PFSK-1 (cell line): ENCODE measurements at regions not wholly inside any gene's neighbourhood (a gene's known extent, or its start where the extent isn't known, plus 50 kb on each side); places are given as distances from the start of the nearest gene placed in this dataset.

Experiments
- FOXP2 ChIP-seq: optimal IDR thresholded peaks from 2 replicates; pipeline ENCODE3; 2011; ENCODE audit warnings: borderline replicate concordance, control low read depth, inconsistent platforms; ENCODE audit not compliant: insufficient read depth; ENCODE audit errors: extremely low read length, extremely low read depth
- POLR2AphosphoS5 ChIP-seq: IDR thresholded peaks from 2 replicates; pipeline ENCODE4 v1.6.1; 2012; ENCODE audit warnings: low read depth, mild to moderate bottlenecking, control low read depth, low read length, moderate library complexity
- REST ChIP-seq, 2 experiments: IDR thresholded peaks; 2 replicates each; pipeline versions ENCODE4 v1.6.1 to v1.8.0; 2011 to 2012; ENCODE audit warnings: low read depth in 2 of 2, low read length in 2 of 2, control low read depth in 1 of 2, inconsistent platforms in 1 of 2, mild to moderate bottlenecking in 1 of 2, moderate library complexity in 1 of 2; ENCODE audit not compliant: insufficient read depth in 1 of 2
- SIN3A ChIP-seq: IDR thresholded peaks from 2 replicates; pipeline ENCODE4 v1.6.1; 2012; ENCODE audit warnings: mild to moderate bottlenecking, low read length, moderate library complexity, borderline replicate concordance; ENCODE audit not compliant: insufficient read depth
- TAF1 ChIP-seq: IDR thresholded peaks from 2 replicates; pipeline ENCODE4 v1.6.1; 2012; ENCODE audit warnings: low read length, control low read depth, borderline replicate concordance; ENCODE audit not compliant: insufficient read depth

GRCh38 chr3:104385421-104385820 is 981.3 kb upstream of the ALCAM start:
- TF ChIP-seq POLR2AphosphoS5 = no peak
- TF ChIP-seq FOXP2 = no peak
- TF ChIP-seq REST (IDR thresholded peaks at IDR 0.05; ENCODE audit: insufficient read depth in 1 of 2, low read depth in 2 of 2, low read length in 2 of 2) = no peak
- no peak for TF ChIP-seq SIN3A
- TF ChIP-seq TAF1 = no peak

- TF ChIP-seq TAF1 = no peak
- no peak for TF ChIP-seq FOXP2
- no peak for TF ChIP-seq POLR2AphosphoS5
- TF ChIP-seq REST (IDR thresholded peaks at IDR 0.05; ENCODE audit: insufficient read depth in 1 of 2, low read depth in 2 of 2, low read length in 2 of 2) = no peak
- no peak for TF ChIP-seq SIN3A
Observed at GRCh38 chr3:104388619-104389018, 978.1 kb upstream of the ALCAM start.

GRCh38 chr3:104392327-104392726 is 974.4 kb upstream of the ALCAM start:
- no peak for TF ChIP-seq REST (IDR thresholded peaks at IDR 0.05; ENCODE audit: insufficient read depth in 1 of 2, low read depth in 2 of 2, low read length in 2 of 2)
- no peak for TF ChIP-seq FOXP2
- TF ChIP-seq POLR2AphosphoS5 = no peak
- no peak for TF ChIP-seq SIN3A
- TF ChIP-seq TAF1 = no peak

GRCh38 chr3:104396974-104397669 is 969.6 kb upstream of the ALCAM start:
- TF ChIP-seq SIN3A (no peak), REST (IDR thresholded peaks at IDR 0.05; ENCODE audit: insufficient read depth in 1 of 2, low read depth in 2 of 2, low read length in 2 of 2) (no peak), POLR2AphosphoS5 (no peak), TAF1 (no peak), FOXP2 (no peak)

GRCh38 chr3:104397713-104398112 is 969.0 kb upstream of the ALCAM start:
- TF ChIP-seq FOXP2 (no peak), SIN3A (no peak), REST (IDR thresholded peaks at IDR 0.05; ENCODE audit: insufficient read depth in 1 of 2, low read depth in 2 of 2, low read length in 2 of 2) (no peak), TAF1 (no peak), POLR2AphosphoS5 (no peak)
